DOHH2 (cell line): ENCODE measurements at regions not wholly inside any gene's neighbourhood (a gene's known extent, or its start where the extent isn't known, plus 50 kb on each side); places are given as distances from the start of the nearest gene placed in this dataset.

Source experiments
- H3F3A ChIP-seq: fragments of 200-600 bp; sonication (generic), shearing (Covaris generic); 2 replicates; pipeline ENCODE4 v1.6.0; 2016; ENCODE audit warnings: antibody characterized with exemption, mild to moderate bottlenecking; ENCODE audit not compliant: control insufficient read depth, insufficient read depth
- H3K27ac ChIP-seq: fragments of 200-600 bp; sonication (generic); 2 replicates; pipeline ENCODE4 v1.5.1; 2014; ENCODE audit warnings: low read depth, mild to moderate bottlenecking, low read length, moderate library complexity
- H3K27me3 ChIP-seq: fragments of 200-600 bp; sonication (generic); 2 replicates; pipeline ENCODE4 v1.6.1; 2014; ENCODE audit warnings: mild to moderate bottlenecking, low read length, mixed read lengths; ENCODE audit not compliant: control insufficient read depth
- H3K36me3 ChIP-seq: fragments of 200-600 bp; sonication (generic); 2 replicates; pipeline ENCODE4 v1.6.1; 2014; ENCODE audit warnings: mild to moderate bottlenecking, low read length, moderate library complexity, mixed read lengths; ENCODE audit not compliant: control insufficient read depth
- H3K4me1 ChIP-seq: fragments of 200-600 bp; sonication (generic); 2 replicates; pipeline ENCODE4 v1.6.1; 2014; ENCODE audit warnings: mild to moderate bottlenecking, low read length, mixed read lengths; ENCODE audit not compliant: control insufficient read depth
- H3K4me2 ChIP-seq: fragments of 200-600 bp; sonication (generic); 2 replicates; pipeline ENCODE4 v1.6.0; 2014; ENCODE audit warnings: mild to moderate bottlenecking, low read length, moderate library complexity
- H3K4me3 ChIP-seq: fragments of 200-600 bp; sonication (generic); 2 replicates; pipeline ENCODE4 v1.5.1; 2014; ENCODE audit warnings: mild to moderate bottlenecking, low read length, mixed read lengths
- H3K79me2 ChIP-seq: fragments of 200-600 bp; sonication (generic); 2 replicates; pipeline ENCODE4 v1.6.1; 2014; ENCODE audit warnings: mild to moderate bottlenecking, low read length, mixed read lengths; ENCODE audit not compliant: control insufficient read depth
- H3K9me2 ChIP-seq: fragments of 200-600 bp; sonication (generic); replicated peaks from 2 replicates; pipeline ENCODE4 v1.6.1; 2014; ENCODE audit warnings: mild to moderate bottlenecking, low read length, mixed read lengths; ENCODE audit not compliant: control insufficient read depth
- H3K9me3 ChIP-seq: fragments of 200-600 bp; sonication (generic); 2 replicates; pipeline ENCODE4 v1.6.1; 2014; ENCODE audit warnings: antibody characterized with exemption, low read length, mixed read lengths; ENCODE audit not compliant: control insufficient read depth, insufficient read depth
- H4K20me1 ChIP-seq: fragments of 200-600 bp; sonication (generic); 2 replicates; pipeline ENCODE4 v1.6.0; 2014; ENCODE audit warnings: low read depth, mild to moderate bottlenecking, antibody characterized with exemption, low read length, moderate library complexity; ENCODE audit not compliant: control insufficient read depth, insufficient read depth
- EZH2phosphoT487 ChIP-seq: fragments of 200-600 bp; sonication (generic); IDR thresholded peaks from 2 replicates; pipeline ENCODE4 v1.6.1; 2017; ENCODE audit warnings: borderline replicate concordance, mild to moderate bottlenecking, antibody characterized with exemption, low read length, moderate library complexity, mixed read lengths
- TF ChIP-seq, protein P1 (sequence below): fragments of 200-600 bp; sonication (generic); IDR thresholded peaks from one replicate; pipeline ENCODE4 v1.5.1; 2014; ENCODE audit warnings: antibody characterized with exemption, mild to moderate bottlenecking, low read depth, low read length; ENCODE audit not compliant: poor library complexity, severe bottlenecking

DNA sequence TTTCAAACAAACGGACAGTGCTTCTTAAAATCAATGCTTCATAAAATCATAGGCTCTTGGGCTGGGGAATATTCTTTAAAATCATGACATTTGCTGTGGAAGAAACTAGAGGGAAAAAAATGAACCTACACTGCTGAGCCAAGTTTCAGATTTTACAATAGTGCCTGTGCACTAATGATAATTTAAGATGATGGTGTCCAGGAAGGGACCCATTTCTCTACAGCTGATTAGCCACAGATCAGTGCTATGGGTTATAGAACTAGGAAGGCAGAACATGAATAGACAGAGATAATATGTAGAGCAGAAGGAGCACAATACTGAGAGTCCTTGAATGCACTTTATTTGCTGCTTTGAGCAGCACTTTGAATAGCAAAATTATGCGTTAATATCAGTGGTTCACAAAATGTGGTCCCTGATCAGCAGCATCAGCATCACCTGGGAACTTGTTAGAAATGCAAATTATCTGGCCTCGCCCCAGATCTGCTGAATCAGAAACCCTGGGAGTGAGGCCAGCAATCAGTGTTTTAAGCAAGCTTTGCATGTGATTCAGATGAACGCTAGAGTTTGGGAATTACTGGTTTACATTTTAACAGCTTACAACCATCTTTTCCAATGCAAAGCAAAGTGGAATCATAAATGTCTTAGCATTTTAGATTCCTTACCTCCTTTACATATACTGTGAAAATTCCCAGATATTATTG lies 135.8 kb upstream of the ANKRD28 start:
- Histone ChIP-seq H3K9me2 (no peaks in the 10 kb centered on the region), H3K4me3 (no peak overlapping the region), H4K20me1 (no peaks in the 10 kb centered on the region), H3K79me2 (no peaks in the 10 kb centered on the region), H3K4me2 (no peak overlapping the region), H3K27me3 (no peaks in the 10 kb centered on the region), H3K9me3 (no peaks in the 10 kb centered on the region), H3K27ac (no peak overlapping the region), H3K36me3 (no peaks in the 10 kb centered on the region), H3K4me1 (no peaks in the 10 kb centered on the region), H3F3A (no peaks in the 10 kb centered on the region)
- no peak for TF ChIP-seq EZH2phosphoT487
- TF ChIP-seq, protein P1, sequence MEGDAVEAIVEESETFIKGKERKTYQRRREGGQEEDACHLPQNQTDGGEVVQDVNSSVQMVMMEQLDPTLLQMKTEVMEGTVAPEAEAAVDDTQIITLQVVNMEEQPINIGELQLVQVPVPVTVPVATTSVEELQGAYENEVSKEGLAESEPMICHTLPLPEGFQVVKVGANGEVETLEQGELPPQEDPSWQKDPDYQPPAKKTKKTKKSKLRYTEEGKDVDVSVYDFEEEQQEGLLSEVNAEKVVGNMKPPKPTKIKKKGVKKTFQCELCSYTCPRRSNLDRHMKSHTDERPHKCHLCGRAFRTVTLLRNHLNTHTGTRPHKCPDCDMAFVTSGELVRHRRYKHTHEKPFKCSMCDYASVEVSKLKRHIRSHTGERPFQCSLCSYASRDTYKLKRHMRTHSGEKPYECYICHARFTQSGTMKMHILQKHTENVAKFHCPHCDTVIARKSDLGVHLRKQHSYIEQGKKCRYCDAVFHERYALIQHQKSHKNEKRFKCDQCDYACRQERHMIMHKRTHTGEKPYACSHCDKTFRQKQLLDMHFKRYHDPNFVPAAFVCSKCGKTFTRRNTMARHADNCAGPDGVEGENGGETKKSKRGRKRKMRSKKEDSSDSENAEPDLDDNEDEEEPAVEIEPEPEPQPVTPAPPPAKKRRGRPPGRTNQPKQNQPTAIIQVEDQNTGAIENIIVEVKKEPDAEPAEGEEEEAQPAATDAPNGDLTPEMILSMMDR: no peak

DNA sequence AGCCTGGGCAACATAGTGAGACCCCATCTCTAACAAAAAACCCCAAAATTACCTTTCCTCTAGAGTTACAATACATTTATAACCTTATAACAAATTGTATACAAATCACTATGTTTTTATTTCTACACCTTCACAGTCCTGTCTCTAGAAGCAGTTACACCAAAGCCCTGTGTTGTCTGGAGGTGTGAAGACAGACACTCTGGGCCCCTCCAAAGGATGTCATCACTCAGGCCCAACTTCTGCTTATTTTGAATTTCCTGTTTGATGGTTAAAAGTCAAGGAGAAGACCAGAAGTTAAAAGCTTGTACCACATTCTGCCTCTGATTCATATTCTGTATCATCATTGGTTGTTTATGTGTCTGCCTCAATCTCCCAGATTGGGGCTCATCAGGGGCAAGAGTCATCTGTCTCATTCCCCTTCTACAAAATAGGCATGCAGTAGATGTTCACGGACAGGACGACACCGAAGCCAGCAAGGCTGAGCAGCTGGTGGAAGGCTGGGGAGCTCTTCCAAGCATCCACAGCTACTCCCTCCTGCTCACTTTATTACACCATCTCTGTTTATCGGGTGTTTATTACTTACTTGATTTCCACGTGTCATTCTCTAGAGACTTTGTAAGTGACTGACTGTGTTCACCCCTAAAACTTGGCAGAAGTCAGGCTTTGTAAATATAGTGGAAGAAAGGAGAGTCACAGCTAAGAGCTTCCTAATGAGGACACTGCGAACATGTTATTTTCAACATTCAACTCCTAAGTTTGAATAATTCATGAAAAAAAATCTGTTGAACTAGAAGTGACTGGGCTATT lies 136.8 kb upstream of the ANKRD28 start:
- H3K79me2 ChIP-seq: no peaks in the 10 kb centered on the region
- no peak overlapping the region for H3K27ac ChIP-seq
- no peaks in the 10 kb centered on the region for H3F3A ChIP-seq
- no peaks in the 10 kb centered on the region for H3K36me3 ChIP-seq
- no peaks in the 10 kb centered on the region for H3K9me3 ChIP-seq
- H3K9me2 ChIP-seq: no peaks in the 10 kb centered on the region
- H4K20me1 ChIP-seq: no peaks in the 10 kb centered on the region
- TF ChIP-seq, protein P1: no peak
- no peak for TF ChIP-seq EZH2phosphoT487
- no peak overlapping the region for H3K4me2 ChIP-seq
- no peaks in the 10 kb centered on the region for H3K4me1 ChIP-seq
- H3K27me3 ChIP-seq: no peaks in the 10 kb centered on the region
- H3K4me3 ChIP-seq: no peak overlapping the region

DNA sequence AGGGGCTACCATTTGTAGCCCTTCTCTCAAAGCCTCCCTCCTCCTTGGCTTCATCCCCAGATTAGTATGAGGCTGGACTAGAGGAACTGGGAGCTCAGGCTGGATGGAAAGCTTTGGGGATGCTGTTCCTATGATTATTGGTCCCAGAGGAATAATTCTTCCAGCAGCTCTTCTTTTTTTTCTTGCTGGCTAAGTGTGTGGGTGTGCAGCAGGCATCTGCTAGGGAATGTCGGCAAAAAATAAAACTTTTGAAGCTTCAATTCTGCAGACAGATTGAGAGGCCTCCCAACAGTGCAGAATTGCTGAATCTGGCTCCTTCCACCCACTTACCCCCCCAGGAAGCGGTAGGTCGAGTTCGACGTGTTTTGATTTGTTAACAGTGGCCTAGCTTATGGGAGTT lies 138.5 kb upstream of the ANKRD28 start:
- H3K36me3 ChIP-seq: no peaks in the 10 kb centered on the region
- H3K27ac ChIP-seq: no peak overlapping the region
- H3K9me3 ChIP-seq: no peaks in the 10 kb centered on the region; the same call in 1 of the 2 replicates
- H3K9me2 ChIP-seq: no peaks in the 10 kb centered on the region
- no peaks in the 10 kb centered on the region for H3K27me3 ChIP-seq
- TF ChIP-seq, protein P1: no peak
- TF ChIP-seq EZH2phosphoT487: no peak
- no peaks in the 10 kb centered on the region for H3K4me1 ChIP-seq
- H3F3A ChIP-seq: no peaks in the 10 kb centered on the region
- H3K4me3 ChIP-seq: no peak overlapping the region
- H3K79me2 ChIP-seq: no peaks in the 10 kb centered on the region
- no peaks in the 10 kb centered on the region for H4K20me1 ChIP-seq
- no peak overlapping the region for H3K4me2 ChIP-seq
